ENCODE measurements at regions not wholly inside any gene's neighbourhood (a gene's known extent, or its start where the extent isn't known, plus 50 kb on each side); places are given as distances from the start of the nearest gene placed in this dataset.

DNA sequence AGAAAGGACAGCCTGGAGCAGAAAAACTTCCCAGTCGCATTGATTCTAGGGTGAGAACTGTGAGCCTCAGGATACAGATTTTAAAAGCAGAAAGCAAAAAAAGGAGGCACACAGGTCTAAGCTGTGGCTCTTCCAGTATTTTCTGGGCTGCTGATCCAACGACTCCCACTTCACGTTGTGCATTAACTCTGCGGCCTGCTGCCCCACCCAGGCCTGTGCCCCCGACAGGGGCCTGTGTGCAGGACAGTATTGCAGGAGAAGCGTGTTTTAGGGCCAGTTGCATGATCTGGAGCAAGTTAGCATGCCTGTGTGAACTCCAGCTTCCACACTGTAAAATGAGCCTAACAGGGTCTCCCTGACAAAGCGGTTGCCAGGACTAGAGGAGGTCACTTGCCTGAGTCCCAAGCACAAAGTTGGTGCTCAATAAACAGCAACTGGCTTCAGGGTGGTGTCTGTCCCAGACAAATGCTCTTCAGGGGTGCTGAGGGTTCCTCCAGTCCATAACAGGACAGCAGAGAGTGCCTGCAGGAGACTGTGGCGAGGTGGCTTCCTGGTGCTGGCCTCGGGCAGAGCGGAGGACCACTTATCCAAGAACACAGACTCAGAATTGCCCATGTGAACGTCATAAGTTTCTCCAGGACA is 66.8 kb upstream of the RAB4A start:
- no peak overlapping the region for H2AFZ ChIP-seq (ENCODE audit: low read depth)
- no peak for TF ChIP-seq CTCF (conservative IDR thresholded peaks at IDR 0.05; ENCODE audit: low read depth, low read length)
- H3K27ac ChIP-seq = no peak overlapping the region
- H3K4me2 ChIP-seq = no peak overlapping the region
- H4K20me1 ChIP-seq (ENCODE audit: insufficient read depth) = no peaks in the 10 kb centered on the region
- H3K9ac ChIP-seq = no peak overlapping the region
- no peak overlapping the region for H3K4me3 ChIP-seq (IDR thresholded peaks at IDR 0.05; ENCODE audit: insufficient read depth, low read depth, low read length)
- H3K4me1 ChIP-seq (ENCODE audit: low read depth, poor library complexity, severe bottlenecking) = no peaks in the 10 kb centered on the region
- no peaks in the 10 kb centered on the region for H3K27me3 ChIP-seq (ENCODE audit: insufficient read depth, low read depth)
- H3K36me3 ChIP-seq (ENCODE audit: insufficient read depth) = no peaks in the 10 kb centered on the region
- H3K79me2 ChIP-seq (ENCODE audit: insufficient read depth, low read depth) = no peaks in the 10 kb centered on the region

DNA sequence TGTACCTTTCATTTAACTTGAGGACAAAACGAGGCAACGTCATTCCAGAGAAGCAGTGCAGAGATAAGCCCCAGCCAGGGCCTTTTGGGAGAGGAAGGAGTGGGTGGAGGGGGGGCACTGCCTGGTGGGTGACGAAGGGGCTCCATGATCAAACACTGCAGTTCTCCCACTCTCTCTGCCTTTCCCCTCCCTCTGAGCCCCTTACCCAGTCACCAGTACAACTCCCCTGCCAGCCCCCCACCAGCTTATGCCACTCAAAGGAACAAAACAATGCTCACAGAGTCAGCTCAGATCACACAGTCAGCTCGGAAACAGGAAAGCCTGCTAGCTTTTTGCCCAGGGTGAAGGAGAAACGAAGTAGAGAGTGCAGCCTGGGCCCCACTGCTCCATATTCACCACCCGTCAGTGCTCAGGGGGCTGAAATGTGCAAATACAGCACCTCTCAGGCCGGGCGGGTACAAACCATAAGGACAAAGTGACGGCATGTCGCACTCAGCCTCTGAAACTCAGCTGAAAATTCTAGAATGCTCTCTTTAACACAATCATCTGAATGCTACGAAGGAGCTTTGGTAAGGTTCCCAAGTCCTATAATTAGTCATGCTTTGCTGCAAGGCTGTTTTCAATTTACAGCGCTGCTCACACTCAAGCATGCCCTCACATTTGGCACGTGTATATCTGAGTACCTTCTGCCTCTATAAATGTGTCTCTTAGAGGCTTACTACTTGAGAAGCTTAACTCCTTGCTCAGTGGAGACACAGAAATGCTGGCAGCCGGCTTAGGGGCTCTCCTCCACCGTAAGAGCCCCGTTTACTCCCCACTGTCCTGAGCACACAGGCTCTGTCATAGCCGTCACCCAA is 65.8 kb upstream of the RAB4A start:
- Histone ChIP-seq H3K79me2 (ENCODE audit: insufficient read depth, low read depth) (no peaks in the 10 kb centered on the region), H3K4me2 (no peak overlapping the region), H3K4me3 (IDR thresholded peaks at IDR 0.05; ENCODE audit: insufficient read depth, low read depth, low read length) (no peak overlapping the region), H3K27me3 (ENCODE audit: insufficient read depth, low read depth) (no peaks in the 10 kb centered on the region), H3K27ac (no peak overlapping the region), H3K9ac (no peak overlapping the region), H3K4me1 (ENCODE audit: low read depth, poor library complexity, severe bottlenecking) (no peaks in the 10 kb centered on the region), H4K20me1 (ENCODE audit: insufficient read depth) (no peaks in the 10 kb centered on the region), H2AFZ (ENCODE audit: low read depth) (no peak overlapping the region), H3K36me3 (ENCODE audit: insufficient read depth) (no peaks in the 10 kb centered on the region)
- no peak for TF ChIP-seq CTCF (conservative IDR thresholded peaks at IDR 0.05; ENCODE audit: low read depth, low read length)

DNA sequence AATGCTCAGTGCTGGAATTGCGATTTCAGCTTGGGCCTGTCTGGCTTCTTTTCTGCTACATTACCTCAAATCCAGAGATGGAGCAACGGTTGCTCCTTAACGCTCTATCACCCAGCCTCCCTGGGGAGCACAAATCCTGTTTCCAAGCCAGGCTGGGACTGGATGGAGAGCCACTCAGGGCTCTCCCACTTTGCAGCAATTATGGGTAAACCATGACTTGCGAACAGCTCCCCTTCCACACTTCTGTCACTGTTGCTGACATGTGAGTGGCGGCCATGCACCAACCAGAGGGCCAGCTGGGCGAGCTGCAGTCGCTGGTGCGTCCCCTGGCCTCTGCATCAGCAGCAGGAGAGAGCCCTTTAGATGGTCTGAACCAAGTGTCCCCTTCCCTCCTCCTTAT is 65.1 kb upstream of the RAB4A start:
- no peak overlapping the region for H2AFZ ChIP-seq (ENCODE audit: low read depth)
- TF ChIP-seq CTCF (conservative IDR thresholded peaks at IDR 0.05; ENCODE audit: low read depth, low read length) = no peak

DNA sequence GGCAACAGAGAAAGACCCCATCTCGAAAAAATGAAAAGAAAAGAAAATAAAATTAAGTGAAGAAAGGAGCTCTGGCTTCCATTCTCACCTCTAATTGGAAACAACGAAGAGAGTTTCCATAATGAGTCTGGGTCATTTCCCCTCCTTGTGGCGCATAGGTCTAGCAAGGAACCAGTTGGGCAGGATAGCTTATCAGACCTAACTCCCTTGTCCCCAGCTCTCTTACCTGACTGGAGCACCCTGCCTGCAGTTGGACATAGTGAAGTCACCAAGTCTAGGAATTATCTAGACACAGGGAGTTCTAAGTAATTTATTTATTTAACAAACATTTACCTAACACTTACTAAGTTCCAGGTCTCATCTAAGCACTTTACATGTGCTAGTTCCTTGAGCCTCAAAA is 63.0 kb upstream of the RAB4A start:
- H4K20me1 ChIP-seq (ENCODE audit: insufficient read depth) = no peaks in the 10 kb centered on the region
- H3K9ac ChIP-seq = no peak overlapping the region
- H3K4me2 ChIP-seq = no peak overlapping the region
- TF ChIP-seq CTCF (conservative IDR thresholded peaks at IDR 0.05; ENCODE audit: low read depth, low read length) = no peak
- no peak overlapping the region for H3K4me3 ChIP-seq (IDR thresholded peaks at IDR 0.05; ENCODE audit: insufficient read depth, low read depth, low read length)
- no peak overlapping the region for H3K27ac ChIP-seq
- H3K27me3 ChIP-seq (ENCODE audit: insufficient read depth, low read depth) = no peaks in the 10 kb centered on the region
- H3K79me2 ChIP-seq (ENCODE audit: insufficient read depth, low read depth) = no peaks in the 10 kb centered on the region
- H3K4me1 ChIP-seq (ENCODE audit: low read depth, poor library complexity, severe bottlenecking) = no peaks in the 10 kb centered on the region
- no peaks in the 10 kb centered on the region for H3K36me3 ChIP-seq (ENCODE audit: insufficient read depth)
- H2AFZ ChIP-seq (ENCODE audit: low read depth) = no peak overlapping the region

More for the DNA sequence above, 65.1 kb upstream of the RAB4A start:
- Histone ChIP-seq H3K36me3 (ENCODE audit: insufficient read depth) (no peaks in the 10 kb centered on the region), H3K9ac (no peak overlapping the region), H3K27me3 (ENCODE audit: insufficient read depth, low read depth) (no peaks in the 10 kb centered on the region), H3K27ac (no peak overlapping the region), H3K4me2 (no peak overlapping the region), H3K4me3 (IDR thresholded peaks at IDR 0.05; ENCODE audit: insufficient read depth, low read depth, low read length) (no peak overlapping the region), H3K4me1 (ENCODE audit: low read depth, poor library complexity, severe bottlenecking) (no peaks in the 10 kb centered on the region), H4K20me1 (ENCODE audit: insufficient read depth) (no peaks in the 10 kb centered on the region), H3K79me2 (ENCODE audit: insufficient read depth, low read depth) (no peaks in the 10 kb centered on the region)
